Loucy (cell line): ENCODE measurements at regions not wholly inside any gene's neighbourhood (a gene's known extent, or its start where the extent isn't known, plus 50 kb on each side); places are given as distances from the start of the nearest gene placed in this dataset.

ENCODE experiments used
- H2AFZ ChIP-seq: fragments of 200-600 bp; sonication (generic); 2 replicates; pipeline ENCODE4 v1.6.0; 2016; ENCODE audit warnings: antibody characterized with exemption, mild to moderate bottlenecking, low read length, moderate library complexity
- H3F3A ChIP-seq: fragments of 200-600 bp; 2 replicates; pipeline ENCODE4 v1.6.0; 2016; ENCODE audit warnings: antibody characterized with exemption, low read depth, mild to moderate bottlenecking
- H3K27me3 ChIP-seq: fragments of 200-600 bp; sonication (generic); 2 replicates; pipeline ENCODE4 v1.6.1; 2014; ENCODE audit warnings: low read length, mild to moderate bottlenecking; ENCODE audit not compliant: insufficient read depth, poor library complexity, severe bottlenecking
- H3K36me3 ChIP-seq: fragments of 200-600 bp; sonication (generic); 2 replicates; pipeline ENCODE4 v1.6.1; 2016; ENCODE audit warnings: low read length; ENCODE audit not compliant: insufficient read depth
- H3K4me1 ChIP-seq: fragments of 200-600 bp; sonication (generic); 2 replicates; pipeline ENCODE4 v1.5.1; 2014; ENCODE audit warnings: low read length, mild to moderate bottlenecking; ENCODE audit not compliant: insufficient read depth, poor library complexity, severe bottlenecking
- H3K4me2 ChIP-seq: fragments of 200-600 bp; sonication (generic); 2 replicates; pipeline ENCODE4 v1.6.0; 2014; ENCODE audit warnings: antibody characterized with exemption, low read length, low read depth, mild to moderate bottlenecking; ENCODE audit not compliant: poor library complexity, severe bottlenecking
- H3K4me3 ChIP-seq: fragments of 200-600 bp; sonication (generic); 2 replicates; pipeline ENCODE4 v1.5.1; 2014; ENCODE audit warnings: low read length, mild to moderate bottlenecking, mixed read lengths; ENCODE audit not compliant: poor library complexity, severe bottlenecking
- H3K79me2 ChIP-seq: fragments of 200-600 bp; sonication (generic); 2 replicates; pipeline ENCODE4 v1.6.1; 2014; ENCODE audit warnings: low read length; ENCODE audit not compliant: insufficient read depth
- H3K9ac ChIP-seq: fragments of 200-600 bp; sonication (generic); 2 replicates; pipeline ENCODE4 v1.6.0; 2014; ENCODE audit warnings: mild to moderate bottlenecking, low read depth, low read length, moderate library complexity; ENCODE audit not compliant: poor library complexity, severe bottlenecking
- H3K9me2 ChIP-seq: fragments of 200-600 bp; sonication (generic); replicated peaks from 2 replicates; pipeline ENCODE4 v1.6.1; 2016; ENCODE audit warnings: low read depth, low read length, mixed read lengths
- H3K9me3 ChIP-seq: fragments of 200-600 bp; sonication (generic); 2 replicates; pipeline ENCODE4 v1.6.1; 2014; ENCODE audit warnings: mild to moderate bottlenecking, antibody characterized with exemption, low read length, low read depth; ENCODE audit not compliant: insufficient read depth
- H4K20me1 ChIP-seq: fragments of 200-600 bp; sonication (generic); 2 replicates; pipeline ENCODE4 v1.6.0; 2014; ENCODE audit warnings: antibody characterized with exemption, low read length, mild to moderate bottlenecking; ENCODE audit not compliant: insufficient read depth, poor library complexity, severe bottlenecking
- EZH2phosphoT487 ChIP-seq: fragments of 200-600 bp; IDR thresholded peaks from 2 replicates; pipeline ENCODE4 v1.6.1; 2018; ENCODE audit warnings: antibody characterized with exemption, mild to moderate bottlenecking, moderate library complexity, borderline replicate concordance
- TF ChIP-seq, protein P1 (sequence below): fragments of 200-600 bp; sonication (generic); conservative IDR thresholded peaks from 2 replicates; pipeline ENCODE4 v1.5.1; 2014; ENCODE audit warnings: mild to moderate bottlenecking, antibody characterized with exemption, low read length

DNA sequence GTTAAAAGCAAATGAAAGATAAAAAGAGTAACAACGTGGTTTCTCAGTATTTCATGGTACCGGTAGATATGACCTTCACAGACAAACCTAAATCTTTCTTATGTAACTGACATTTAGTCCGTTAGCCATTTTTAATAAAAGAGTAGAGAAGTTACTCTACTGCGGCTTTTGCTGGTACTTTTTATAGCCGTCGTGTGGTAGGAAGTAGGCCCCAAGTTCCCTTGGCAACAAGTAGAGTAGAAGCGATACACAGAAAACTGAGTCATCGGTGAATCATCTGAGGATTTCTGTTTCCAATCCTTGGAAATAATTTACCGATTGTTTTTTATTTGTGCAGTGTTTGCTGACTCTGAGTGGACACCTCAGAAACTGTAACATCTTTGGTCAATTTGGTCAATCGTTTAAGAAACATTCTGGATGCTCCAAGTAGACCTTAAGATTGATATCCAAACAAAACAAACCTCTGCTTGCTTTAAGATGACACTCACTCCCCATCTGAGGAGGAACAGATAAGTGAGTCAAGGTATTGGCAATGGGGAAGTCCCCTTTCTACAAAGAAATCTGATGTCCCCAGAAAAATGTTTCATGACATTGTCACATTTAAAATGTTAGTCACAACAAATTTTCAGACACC, 63.9 kb upstream of the AHR start:
- Histone ChIP-seq H3F3A (peaks cover 7% of the 10 kb centered on the region; the same call in 1 of the 2 replicates), H3K27me3 (no peaks in the 10 kb centered on the region), H3K9me3 (no peaks in the 10 kb centered on the region), H3K4me1 (peaks cover 56% of the 10 kb centered on the region), H4K20me1 (no peaks in the 10 kb centered on the region), H3K36me3 (no peaks in the 10 kb centered on the region), H2AFZ (peak overlapping the region; percentile 62), H3K4me3 (peak overlapping the region; percentile 70), H3K4me2 (peak overlapping the region; percentile 87), H3K79me2 (no peaks in the 10 kb centered on the region), H3K9me2 (no peaks in the 10 kb centered on the region), H3K9ac (peak overlapping the region; percentile 81)
- no peak for TF ChIP-seq EZH2phosphoT487
- TF ChIP-seq, protein P1, sequence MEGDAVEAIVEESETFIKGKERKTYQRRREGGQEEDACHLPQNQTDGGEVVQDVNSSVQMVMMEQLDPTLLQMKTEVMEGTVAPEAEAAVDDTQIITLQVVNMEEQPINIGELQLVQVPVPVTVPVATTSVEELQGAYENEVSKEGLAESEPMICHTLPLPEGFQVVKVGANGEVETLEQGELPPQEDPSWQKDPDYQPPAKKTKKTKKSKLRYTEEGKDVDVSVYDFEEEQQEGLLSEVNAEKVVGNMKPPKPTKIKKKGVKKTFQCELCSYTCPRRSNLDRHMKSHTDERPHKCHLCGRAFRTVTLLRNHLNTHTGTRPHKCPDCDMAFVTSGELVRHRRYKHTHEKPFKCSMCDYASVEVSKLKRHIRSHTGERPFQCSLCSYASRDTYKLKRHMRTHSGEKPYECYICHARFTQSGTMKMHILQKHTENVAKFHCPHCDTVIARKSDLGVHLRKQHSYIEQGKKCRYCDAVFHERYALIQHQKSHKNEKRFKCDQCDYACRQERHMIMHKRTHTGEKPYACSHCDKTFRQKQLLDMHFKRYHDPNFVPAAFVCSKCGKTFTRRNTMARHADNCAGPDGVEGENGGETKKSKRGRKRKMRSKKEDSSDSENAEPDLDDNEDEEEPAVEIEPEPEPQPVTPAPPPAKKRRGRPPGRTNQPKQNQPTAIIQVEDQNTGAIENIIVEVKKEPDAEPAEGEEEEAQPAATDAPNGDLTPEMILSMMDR: no peak

DNA sequence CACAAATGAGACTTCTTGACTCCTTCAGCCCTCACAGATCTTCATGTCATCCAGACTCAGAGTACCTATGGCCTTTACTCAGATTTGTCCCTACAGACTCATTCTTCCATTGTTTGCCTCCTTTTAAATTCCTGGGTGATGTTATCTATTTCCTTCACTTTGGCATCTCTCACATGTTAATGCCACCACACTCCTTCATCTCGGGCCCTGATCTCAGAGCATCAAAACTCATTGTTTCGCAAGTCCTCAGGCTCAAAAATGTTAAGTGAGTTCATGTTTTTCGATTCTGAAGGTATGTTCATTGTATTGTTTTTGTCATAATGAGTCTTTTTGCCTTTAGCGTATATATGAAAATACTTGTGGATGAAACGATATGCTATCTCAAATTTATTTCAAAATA, 62.3 kb upstream of the AHR start:
- H3K79me2 ChIP-seq: no peaks in the 10 kb centered on the region
- H3F3A ChIP-seq: peaks cover 7% of the 10 kb centered on the region; the same call in 1 of the 2 replicates
- no peak overlapping the region for H3K4me2 ChIP-seq
- peaks cover 54% of the 10 kb centered on the region for H3K4me1 ChIP-seq
- H4K20me1 ChIP-seq: no peaks in the 10 kb centered on the region
- H3K9me2 ChIP-seq: no peaks in the 10 kb centered on the region
- no peak overlapping the region for H3K9ac ChIP-seq
- no peak overlapping the region for H3K4me3 ChIP-seq
- no peaks in the 10 kb centered on the region for H3K36me3 ChIP-seq
- H2AFZ ChIP-seq: 0 out of 2 replicates have a peak overlapping the region, but pooled peaks have one; percentile 22
- H3K9me3 ChIP-seq: no peaks in the 10 kb centered on the region
- TF ChIP-seq EZH2phosphoT487: no peak
- TF ChIP-seq, protein P1: no peak
- H3K27me3 ChIP-seq: no peaks in the 10 kb centered on the region

DNA sequence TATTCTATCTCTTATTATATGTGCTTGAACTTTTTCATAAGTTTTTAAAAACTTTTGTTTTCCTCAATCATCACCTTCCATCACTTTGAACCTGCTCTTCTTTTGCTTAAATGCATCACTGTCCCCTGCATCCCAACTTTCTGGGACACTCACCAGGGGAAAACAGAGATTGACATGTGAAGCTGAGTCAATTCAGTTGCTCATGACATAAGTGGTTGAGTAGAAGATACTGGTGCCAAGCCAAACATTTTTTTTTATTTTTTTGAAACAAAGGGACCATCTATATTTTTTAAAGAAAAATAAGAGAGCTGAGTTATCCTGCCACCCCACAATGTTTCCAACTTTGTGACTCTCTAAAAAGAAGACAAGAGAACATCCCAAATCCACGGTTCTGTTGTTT, 61.8 kb upstream of the AHR start:
- TF ChIP-seq, protein P1: no peak
- TF ChIP-seq EZH2phosphoT487: no peak
- Histone ChIP-seq H3K27me3 (no peaks in the 10 kb centered on the region), H3K79me2 (no peaks in the 10 kb centered on the region), H3K4me3 (no peak overlapping the region), H3K9me2 (no peaks in the 10 kb centered on the region), H3K9me3 (no peaks in the 10 kb centered on the region), H3K36me3 (no peaks in the 10 kb centered on the region), H3K4me2 (no peak overlapping the region), H2AFZ (no peak overlapping the region), H3F3A (peaks cover 7% of the 10 kb centered on the region; the same call in 1 of the 2 replicates), H3K9ac (no peak overlapping the region), H3K4me1 (peaks cover 50% of the 10 kb centered on the region), H4K20me1 (no peaks in the 10 kb centered on the region)
